ENCODE measurements at regions not wholly inside any gene's neighbourhood (a gene's known extent, or its start where the extent isn't known, plus 50 kb on each side); places are given as distances from the start of the nearest gene placed in this dataset.

- Mint-ChIP-seq H3K36me3 (no peaks in the 10 kb centered on the region), H3K9me3 (no peaks in the 10 kb centered on the region), H3K27ac (no peak overlapping the region)
- DNase-seq (ENCODE audit: low spot score in 2 of 2) (peak in 1 of 2 donors; percentile 68), ATAC-seq (peak; percentile 95 to 97)
These were observed 67.0 kb downstream of the CHRNA1 start for GRCh38 chr2:174697255-174697654.

- H3K36me3 Mint-ChIP-seq, result no peaks in the 10 kb centered on the region
- no peak for ATAC-seq
- no peaks in the 10 kb centered on the region for H3K9me3 Mint-ChIP-seq
- no peak for DNase-seq (ENCODE audit: low spot score in 2 of 2)
- peak overlapping the region in 1 of 2 donors; percentile 44 for H3K27ac Mint-ChIP-seq
These were observed 69.4 kb downstream of the CHRNA1 start for GRCh38 chr2:174694920-174695319.

GRCh38 chr2:174694196-174694878, 69.9 kb downstream of the CHRNA1 start:
- Mint-ChIP-seq H3K36me3 (no peaks in the 10 kb centered on the region), H3K9me3 (no peaks in the 10 kb centered on the region), H3K27ac (peak overlapping the region in 1 of 2 donors; percentile 44)
- ATAC-seq (no peak), DNase-seq (ENCODE audit: low spot score in 2 of 2) (no peak)

- ATAC-seq (no peak), DNase-seq (ENCODE audit: low spot score in 2 of 2) (no peak)
- Mint-ChIP-seq H3K36me3 (no peaks in the 10 kb centered on the region), H3K9me3 (no peaks in the 10 kb centered on the region), H3K27ac (no peak overlapping the region)
These were observed 70.9 kb downstream of the CHRNA1 start for GRCh38 chr2:174693344-174693743.

GRCh38 chr2:174692256-174692919, 71.9 kb downstream of the CHRNA1 start:
- no peak overlapping the region for H3K27ac Mint-ChIP-seq

GRCh38 chr2:174691201-174691779, 73.0 kb downstream of the CHRNA1 start:
- ATAC-seq (no peak), DNase-seq (ENCODE audit: low spot score in 2 of 2) (no peak)
- Mint-ChIP-seq H3K9me3 (no peaks in the 10 kb centered on the region), H3K27ac (no peak overlapping the region), H3K36me3 (no peaks in the 10 kb centered on the region)

More at GRCh38 chr2:174692256-174692919, 71.9 kb downstream of the CHRNA1 start:
- no peaks in the 10 kb centered on the region for H3K36me3 Mint-ChIP-seq
- DNase-seq (ENCODE audit: low spot score in 2 of 2) (no peak), ATAC-seq (no peak)
- H3K9me3 Mint-ChIP-seq, result no peaks in the 10 kb centered on the region

- ATAC-seq, result no peak
- Mint-ChIP-seq H3K27ac (no peak overlapping the region), H3K9me3 (no peaks in the 10 kb centered on the region), H3K36me3 (no peaks in the 10 kb centered on the region)
- no peak for DNase-seq (ENCODE audit: low spot score in 2 of 2)
These were observed 74.2 kb downstream of the CHRNA1 start for GRCh38 chr2:174690026-174690425.

GRCh38 chr2:174688079-174688478, 76.2 kb downstream of the CHRNA1 start:
- Mint-ChIP-seq H3K27ac (no peak overlapping the region), H3K36me3 (peaks cover 5 to 6% of the 10 kb centered on the region in 2 donors), H3K9me3 (no peaks in the 10 kb centered on the region)
- ATAC-seq (peak; percentile 52 to 59), DNase-seq (ENCODE audit: low spot score in 2 of 2) (no peak)

- Mint-ChIP-seq H3K36me3 (peaks cover 5 to 7% of the 10 kb centered on the region in 2 donors), H3K27ac (no peak overlapping the region), H3K9me3 (no peaks in the 10 kb centered on the region)
- DNase-seq (ENCODE audit: low spot score in 2 of 2), result no peak
- ATAC-seq, result no peak
These were observed 77.8 kb downstream of the CHRNA1 start for GRCh38 chr2:174686430-174686829.

- peak; percentile 30 to 42 for ATAC-seq
These were observed 80.9 kb downstream of the CHRNA1 start for GRCh38 chr2:174683392-174683759.

GRCh38 chr2:174682578-174683391, 81.5 kb downstream of the CHRNA1 start:
- ATAC-seq, result peak; percentile 74 to 75
- peak overlapping the region; percentile 82 to 96 for H3K27ac Mint-ChIP-seq
- peak; percentile 54 to 73 for DNase-seq (ENCODE audit: low spot score in 2 of 2)
- no peaks in the 10 kb centered on the region for H3K9me3 Mint-ChIP-seq
- H3K36me3 Mint-ChIP-seq, result peaks cover 5 to 25% of the 10 kb centered on the region in 2 donors

More at GRCh38 chr2:174683392-174683759, 80.9 kb downstream of the CHRNA1 start:
- Mint-ChIP-seq H3K36me3 (peaks cover 5 to 25% of the 10 kb centered on the region in 2 donors), H3K27ac (peak overlapping the region; percentile 82 to 96), H3K9me3 (no peaks in the 10 kb centered on the region)
- DNase-seq (ENCODE audit: low spot score in 2 of 2), result peak in 1 of 2 donors; percentile 21

GRCh38 chr2:174682007-174682577, 82.2 kb downstream of the CHRNA1 start:
- ATAC-seq, result peak; percentile 50 to 60
- Mint-ChIP-seq H3K27ac (peak overlapping the region in 1 of 2 donors; percentile 80), H3K9me3 (no peaks in the 10 kb centered on the region), H3K36me3 (peaks cover 5 to 28% of the 10 kb centered on the region in 2 donors)
- DNase-seq (ENCODE audit: low spot score in 2 of 2), result peak; percentile 51 to 64

- DNase-seq (ENCODE audit: low spot score in 2 of 2), result no peak
- peak overlapping the region; percentile 31 to 80 for H3K27ac Mint-ChIP-seq
- H3K36me3 Mint-ChIP-seq, result peaks cover 5 to 35% of the 10 kb centered on the region in 2 donors
- no peak for ATAC-seq
- no peaks in the 10 kb centered on the region for H3K9me3 Mint-ChIP-seq
These were observed 82.9 kb downstream of the CHRNA1 start for GRCh38 chr2:174681099-174682006.

- DNase-seq (ENCODE audit: low spot score in 2 of 2) (no peak), ATAC-seq (no peak)
- Mint-ChIP-seq H3K9me3 (no peaks in the 10 kb centered on the region), H3K27ac (peak overlapping the region in 1 of 2 donors; percentile 1), H3K36me3 (peaks cover 5 to 42% of the 10 kb centered on the region in 2 donors)
These were observed 82.6 kb upstream of the WIPF1 start for GRCh38 chr2:174680221-174680620.

- peaks cover 3 to 47% of the 10 kb centered on the region in 2 donors for H3K36me3 Mint-ChIP-seq
- ATAC-seq (no peak), DNase-seq (ENCODE audit: low spot score in 2 of 2) (no peak)
- no peaks in the 10 kb centered on the region for H3K9me3 Mint-ChIP-seq
- no peak overlapping the region for H3K27ac Mint-ChIP-seq
These were observed 80.8 kb upstream of the WIPF1 start for GRCh38 chr2:174678395-174678794.

Data from activated naive CD4-positive, alpha-beta T cell treated with anti-CD3 and anti-CD28 coated beads, Interleukin-2, amount 50 U/mL, for 72 hours (primary cell).